Upper lobe of left lung (tissue), 4 donors: ENCODE measurements at regions not wholly inside any gene's neighbourhood (a gene's known extent, or its start where the extent isn't known, plus 50 kb on each side); places are given as distances from the start of the nearest gene placed in this dataset.

Source experiments
- CTCF ChIP-seq, 6 experiments: fragments of 450-650 bp in 4 of 6; fragments of 200-600 bp in 2 of 6; sonication (generic) in 2 of 6; IDR thresholded peaks; one replicate each; pipeline ENCODE4 v1.5.1; 2016 to 2019; ENCODE audit warnings: antibody characterized with exemption in 6 of 6
- POLR2AphosphoS5 ChIP-seq, 2 donors: sonication (generic); formaldehyde crosslinking; IDR thresholded peaks; one replicate each; pipeline ENCODE4 v1.5.1; 2017; ENCODE audit warnings: antibody characterized with exemption in 2 of 2

GRCh38 chr12:85588221-85588620 lies 248.0 kb downstream of the RASSF9 start:
- TF ChIP-seq POLR2AphosphoS5 (IDR thresholded peaks at IDR 0.05): no peak
- TF ChIP-seq CTCF (IDR thresholded peaks at IDR 0.05): no peak
